AG10803 (cell line): ENCODE measurements at regions not wholly inside any gene's neighbourhood (a gene's known extent, or its start where the extent isn't known, plus 50 kb on each side); places are given as distances from the start of the nearest gene placed in this dataset.
A peak's percentile ranks its signal among the peaks of the same experiment; 100 is the strongest.
"Not testable (repeated sequence)": the region's sequence is repeated elsewhere in the genome, so short reads cannot be mapped to it uniquely, and the experiment has no call there.

ENCODE experiments used
- DNase-seq: peaks from one replicate; pipeline ENCODE4 v3.0.0; 2010; ENCODE audit warnings: low read depth
- H3K4me3 ChIP-seq: 2 replicates; pipeline ENCODE4 v1.5.1; 2011; ENCODE audit warnings: mild to moderate bottlenecking, low read length, control low read depth
- TF ChIP-seq, protein P1 (sequence below): conservative IDR thresholded peaks from 2 replicates; pipeline ENCODE4 v1.5.1; 2011; ENCODE audit warnings: mild to moderate bottlenecking, low read length, control low read depth, inconsistent platforms

GRCh38 chr10:28906934-28907333, 229.6 kb downstream of the BAMBI start:
- no peak for DNase-seq
- TF ChIP-seq, protein P1, sequence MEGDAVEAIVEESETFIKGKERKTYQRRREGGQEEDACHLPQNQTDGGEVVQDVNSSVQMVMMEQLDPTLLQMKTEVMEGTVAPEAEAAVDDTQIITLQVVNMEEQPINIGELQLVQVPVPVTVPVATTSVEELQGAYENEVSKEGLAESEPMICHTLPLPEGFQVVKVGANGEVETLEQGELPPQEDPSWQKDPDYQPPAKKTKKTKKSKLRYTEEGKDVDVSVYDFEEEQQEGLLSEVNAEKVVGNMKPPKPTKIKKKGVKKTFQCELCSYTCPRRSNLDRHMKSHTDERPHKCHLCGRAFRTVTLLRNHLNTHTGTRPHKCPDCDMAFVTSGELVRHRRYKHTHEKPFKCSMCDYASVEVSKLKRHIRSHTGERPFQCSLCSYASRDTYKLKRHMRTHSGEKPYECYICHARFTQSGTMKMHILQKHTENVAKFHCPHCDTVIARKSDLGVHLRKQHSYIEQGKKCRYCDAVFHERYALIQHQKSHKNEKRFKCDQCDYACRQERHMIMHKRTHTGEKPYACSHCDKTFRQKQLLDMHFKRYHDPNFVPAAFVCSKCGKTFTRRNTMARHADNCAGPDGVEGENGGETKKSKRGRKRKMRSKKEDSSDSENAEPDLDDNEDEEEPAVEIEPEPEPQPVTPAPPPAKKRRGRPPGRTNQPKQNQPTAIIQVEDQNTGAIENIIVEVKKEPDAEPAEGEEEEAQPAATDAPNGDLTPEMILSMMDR, result no peak

GRCh38 chr10:28909875-28910274, 232.6 kb downstream of the BAMBI start:
- no peak for DNase-seq
- TF ChIP-seq, protein P1, result no peak
- H3K4me3 ChIP-seq, result no peak overlapping the region

More at GRCh38 chr10:28906934-28907333, 229.6 kb downstream of the BAMBI start:
- H3K4me3 ChIP-seq, result no peak overlapping the region

- peak; percentile 59 for DNase-seq
- H3K4me3 ChIP-seq, result no peak overlapping the region
- TF ChIP-seq, protein P1, result no peak
These were observed 233.6 kb downstream of the BAMBI start for GRCh38 chr10:28910956-28911355.

DNA sequence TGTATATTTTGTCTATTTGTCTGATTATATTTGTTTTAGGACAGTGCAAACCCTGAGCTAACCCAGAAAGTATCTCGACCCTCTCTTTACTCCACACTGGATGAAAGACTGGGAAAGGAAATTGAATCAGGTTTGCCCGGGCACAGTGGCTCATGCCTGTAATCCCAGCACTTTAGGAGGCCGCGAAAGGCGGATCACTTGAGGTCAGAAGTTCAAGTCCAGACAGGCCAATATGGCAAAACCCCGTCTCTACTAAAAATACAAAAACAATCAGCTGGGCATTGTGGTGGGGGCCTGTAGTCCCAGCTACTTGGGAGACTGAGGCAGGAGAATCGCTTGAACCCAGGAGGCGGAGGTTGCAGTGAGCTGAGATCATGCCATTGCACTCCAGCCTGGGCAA, 234.2 kb downstream of the BAMBI start:
- DNase-seq, H3K4me3 ChIP-seq: not testable (repeated sequence)

GRCh38 chr10:28912017-28912783, 234.9 kb downstream of the BAMBI start:
- no peak overlapping the region for H3K4me3 ChIP-seq
- DNase-seq, result no peak
- TF ChIP-seq, protein P1, result no peak

GRCh38 chr10:28913436-28914237, 236.3 kb downstream of the BAMBI start:
- no peak overlapping the region for H3K4me3 ChIP-seq
- TF ChIP-seq, protein P1, result no peak
- DNase-seq, result no peak

- TF ChIP-seq, protein P1, result no peak
- no peak overlapping the region for H3K4me3 ChIP-seq
- DNase-seq, result peak; percentile 27
These were observed 237.4 kb downstream of the BAMBI start for GRCh38 chr10:28914701-28915100.
